ENCODE measurements at regions not wholly inside any gene's neighbourhood (a gene's known extent, or its start where the extent isn't known, plus 50 kb on each side); places are given as distances from the start of the nearest gene placed in this dataset.
"Not testable (repeated sequence)": the region's sequence is repeated elsewhere in the genome, so short reads cannot be mapped to it uniquely, and the experiment has no call there.

GRCh38 chr10:16009785-16010184, 149.5 kb upstream of the MINDY3 start:
- no peak overlapping the region for H3K9ac ChIP-seq (ENCODE audit: low read depth, low read length)
- no peaks in the 10 kb centered on the region for H3K27me3 ChIP-seq (ENCODE audit: control insufficient read depth, insufficient read depth, low read length)
- H3K9me3 ChIP-seq (ENCODE audit: control insufficient read depth, insufficient read depth, low read length): peaks cover 7% of the 10 kb centered on the region; the same call in 1 of the 2 replicates
- peaks cover 4% of the 10 kb centered on the region; the same call in 1 of the 2 replicates for H3K4me1 ChIP-seq (ENCODE audit: control insufficient read depth, insufficient read depth, low read length)
- no peaks in the 10 kb centered on the region for H3K36me3 ChIP-seq (ENCODE audit: control insufficient read depth, insufficient read depth, low read length)
- no peak overlapping the region for H3K27ac ChIP-seq (ENCODE audit: low read depth, low read length)
- H3K4me3 ChIP-seq (ENCODE audit: low read depth, low read length): no peak overlapping the region

GRCh38 chr10:16011548-16011947, 151.2 kb upstream of the MINDY3 start:
- H3K9me3 ChIP-seq (ENCODE audit: control insufficient read depth, insufficient read depth, low read length): no peaks in the 10 kb centered on the region; the same call in 1 of the 2 replicates
- H3K4me3 ChIP-seq (ENCODE audit: low read depth, low read length): no peak overlapping the region
- no peaks in the 10 kb centered on the region for H3K36me3 ChIP-seq (ENCODE audit: control insufficient read depth, insufficient read depth, low read length)
- H3K4me1 ChIP-seq (ENCODE audit: control insufficient read depth, insufficient read depth, low read length): peaks cover 4% of the 10 kb centered on the region; the same call in 1 of the 2 replicates
- H3K27me3 ChIP-seq (ENCODE audit: control insufficient read depth, insufficient read depth, low read length): no peaks in the 10 kb centered on the region
- no peak overlapping the region for H3K27ac ChIP-seq (ENCODE audit: low read depth, low read length)
- H3K9ac ChIP-seq (ENCODE audit: low read depth, low read length): no peak overlapping the region

GRCh38 chr10:16014469-16014868, 154.2 kb upstream of the MINDY3 start:
- no peak overlapping the region for H3K9ac ChIP-seq (ENCODE audit: low read depth, low read length)
- H3K4me3 ChIP-seq (ENCODE audit: low read depth, low read length): no peak overlapping the region
- no peaks in the 10 kb centered on the region for H3K36me3 ChIP-seq (ENCODE audit: control insufficient read depth, insufficient read depth, low read length)
- H3K4me1 ChIP-seq (ENCODE audit: control insufficient read depth, insufficient read depth, low read length): peaks cover 4% of the 10 kb centered on the region; the same call in 1 of the 2 replicates
- no peaks in the 10 kb centered on the region; the same call in 1 of the 2 replicates for H3K9me3 ChIP-seq (ENCODE audit: control insufficient read depth, insufficient read depth, low read length)
- no peak overlapping the region for H3K27ac ChIP-seq (ENCODE audit: low read depth, low read length)
- no peaks in the 10 kb centered on the region for H3K27me3 ChIP-seq (ENCODE audit: control insufficient read depth, insufficient read depth, low read length)

- H3K27me3 ChIP-seq (ENCODE audit: control insufficient read depth, insufficient read depth, low read length): no peaks in the 10 kb centered on the region
- no peak overlapping the region for H3K9ac ChIP-seq (ENCODE audit: low read depth, low read length)
- H3K4me1 ChIP-seq (ENCODE audit: control insufficient read depth, insufficient read depth, low read length): peaks cover 4% of the 10 kb centered on the region; the same call in 1 of the 2 replicates
- no peak overlapping the region for H3K4me3 ChIP-seq (ENCODE audit: low read depth, low read length)
- H3K9me3 ChIP-seq (ENCODE audit: control insufficient read depth, insufficient read depth, low read length): peaks cover 10% of the 10 kb centered on the region
- no peak overlapping the region for H3K27ac ChIP-seq (ENCODE audit: low read depth, low read length)
- H3K36me3 ChIP-seq (ENCODE audit: control insufficient read depth, insufficient read depth, low read length): no peaks in the 10 kb centered on the region
These were observed 156.4 kb upstream of the MINDY3 start for GRCh38 chr10:16016688-16017087.

- no peak overlapping the region for H3K9ac ChIP-seq (ENCODE audit: low read depth, low read length)
- H3K27ac ChIP-seq (ENCODE audit: low read depth, low read length): no peak overlapping the region
- H3K4me3 ChIP-seq (ENCODE audit: low read depth, low read length): no peak overlapping the region
- no peaks in the 10 kb centered on the region for H3K4me1 ChIP-seq (ENCODE audit: control insufficient read depth, insufficient read depth, low read length)
- peaks cover 10% of the 10 kb centered on the region for H3K9me3 ChIP-seq (ENCODE audit: control insufficient read depth, insufficient read depth, low read length)
- no peaks in the 10 kb centered on the region for H3K36me3 ChIP-seq (ENCODE audit: control insufficient read depth, insufficient read depth, low read length)
- H3K27me3 ChIP-seq (ENCODE audit: control insufficient read depth, insufficient read depth, low read length): no peaks in the 10 kb centered on the region
These were observed 160.5 kb upstream of the MINDY3 start for GRCh38 chr10:16020836-16021235.

GRCh38 chr10:16026832-16027231, 166.5 kb upstream of the MINDY3 start:
- not testable (repeated sequence) for H3K9ac ChIP-seq (ENCODE audit: low read depth, low read length); H3K36me3 ChIP-seq (ENCODE audit: control insufficient read depth, insufficient read depth, low read length); H3K27ac ChIP-seq (ENCODE audit: low read depth, low read length); H3K9me3 ChIP-seq (ENCODE audit: control insufficient read depth, insufficient read depth, low read length); H3K27me3 ChIP-seq (ENCODE audit: control insufficient read depth, insufficient read depth, low read length); H3K4me1 ChIP-seq (ENCODE audit: control insufficient read depth, insufficient read depth, low read length); H3K4me3 ChIP-seq (ENCODE audit: low read depth, low read length)

GRCh38 chr10:16030562-16030961, 170.3 kb upstream of the MINDY3 start:
- peaks cover 6% of the 10 kb centered on the region for H3K4me1 ChIP-seq (ENCODE audit: control insufficient read depth, insufficient read depth, low read length)
- H3K36me3 ChIP-seq (ENCODE audit: control insufficient read depth, insufficient read depth, low read length): no peaks in the 10 kb centered on the region
- no peaks in the 10 kb centered on the region for H3K27me3 ChIP-seq (ENCODE audit: control insufficient read depth, insufficient read depth, low read length)
- H3K9me3 ChIP-seq (ENCODE audit: control insufficient read depth, insufficient read depth, low read length): no peaks in the 10 kb centered on the region
- no peak overlapping the region for H3K9ac ChIP-seq (ENCODE audit: low read depth, low read length)
- H3K4me3 ChIP-seq (ENCODE audit: low read depth, low read length): no peak overlapping the region
- H3K27ac ChIP-seq (ENCODE audit: low read depth, low read length): no peak overlapping the region

- H3K4me3 ChIP-seq (ENCODE audit: low read depth, low read length): no peak overlapping the region
- no peak overlapping the region for H3K27ac ChIP-seq (ENCODE audit: low read depth, low read length)
- no peaks in the 10 kb centered on the region for H3K9me3 ChIP-seq (ENCODE audit: control insufficient read depth, insufficient read depth, low read length)
- no peaks in the 10 kb centered on the region for H3K36me3 ChIP-seq (ENCODE audit: control insufficient read depth, insufficient read depth, low read length)
- H3K4me1 ChIP-seq (ENCODE audit: control insufficient read depth, insufficient read depth, low read length): no peaks in the 10 kb centered on the region
- H3K27me3 ChIP-seq (ENCODE audit: control insufficient read depth, insufficient read depth, low read length): no peaks in the 10 kb centered on the region
- no peak overlapping the region for H3K9ac ChIP-seq (ENCODE audit: low read depth, low read length)
These were observed 188.7 kb upstream of the MINDY3 start for GRCh38 chr10:16049050-16049449.

GRCh38 chr10:16049782-16050181, 189.5 kb upstream of the MINDY3 start:
- Histone ChIP-seq H3K27me3 (ENCODE audit: control insufficient read depth, insufficient read depth, low read length) (no peaks in the 10 kb centered on the region), H3K4me3 (ENCODE audit: low read depth, low read length) (no peak overlapping the region), H3K9ac (ENCODE audit: low read depth, low read length) (no peak overlapping the region), H3K36me3 (ENCODE audit: control insufficient read depth, insufficient read depth, low read length) (no peaks in the 10 kb centered on the region), H3K27ac (ENCODE audit: low read depth, low read length) (no peak overlapping the region), H3K4me1 (ENCODE audit: control insufficient read depth, insufficient read depth, low read length) (no peaks in the 10 kb centered on the region), H3K9me3 (ENCODE audit: control insufficient read depth, insufficient read depth, low read length) (no peaks in the 10 kb centered on the region)

GRCh38 chr10:16063350-16063749, 203.0 kb upstream of the MINDY3 start:
- H3K4me1 ChIP-seq (ENCODE audit: control insufficient read depth, insufficient read depth, low read length): no peaks in the 10 kb centered on the region
- H3K36me3 ChIP-seq (ENCODE audit: control insufficient read depth, insufficient read depth, low read length): no peaks in the 10 kb centered on the region
- no peaks in the 10 kb centered on the region for H3K9me3 ChIP-seq (ENCODE audit: control insufficient read depth, insufficient read depth, low read length)
- no peak overlapping the region for H3K9ac ChIP-seq (ENCODE audit: low read depth, low read length)
- H3K4me3 ChIP-seq (ENCODE audit: low read depth, low read length): no peak overlapping the region
- no peak overlapping the region for H3K27ac ChIP-seq (ENCODE audit: low read depth, low read length)
- H3K27me3 ChIP-seq (ENCODE audit: control insufficient read depth, insufficient read depth, low read length): no peaks in the 10 kb centered on the region

GRCh38 chr10:16083551-16083950, 223.2 kb upstream of the MINDY3 start:
- H3K27ac ChIP-seq (ENCODE audit: low read depth, low read length); H3K9ac ChIP-seq (ENCODE audit: low read depth, low read length); H3K4me1 ChIP-seq (ENCODE audit: control insufficient read depth, insufficient read depth, low read length): not testable (repeated sequence)

GRCh38 chr10:16105082-16105481, 244.8 kb upstream of the MINDY3 start:
- H3K9ac ChIP-seq (ENCODE audit: low read depth, low read length): no peak overlapping the region

More at GRCh38 chr10:16083551-16083950, 223.2 kb upstream of the MINDY3 start:
- H3K9me3 ChIP-seq (ENCODE audit: control insufficient read depth, insufficient read depth, low read length); H3K27me3 ChIP-seq (ENCODE audit: control insufficient read depth, insufficient read depth, low read length); H3K4me3 ChIP-seq (ENCODE audit: low read depth, low read length); H3K36me3 ChIP-seq (ENCODE audit: control insufficient read depth, insufficient read depth, low read length): not testable (repeated sequence)

More at GRCh38 chr10:16105082-16105481, 244.8 kb upstream of the MINDY3 start:
- H3K36me3 ChIP-seq (ENCODE audit: control insufficient read depth, insufficient read depth, low read length): no peaks in the 10 kb centered on the region
- no peak overlapping the region for H3K4me3 ChIP-seq (ENCODE audit: low read depth, low read length)
- no peaks in the 10 kb centered on the region for H3K27me3 ChIP-seq (ENCODE audit: control insufficient read depth, insufficient read depth, low read length)
- no peaks in the 10 kb centered on the region for H3K9me3 ChIP-seq (ENCODE audit: control insufficient read depth, insufficient read depth, low read length)
- H3K27ac ChIP-seq (ENCODE audit: low read depth, low read length): no peak overlapping the region
- H3K4me1 ChIP-seq (ENCODE audit: control insufficient read depth, insufficient read depth, low read length): no peaks in the 10 kb centered on the region

Data from HUES48 (cell line).